Tongue (tissue), 1 donor: ENCODE measurements at regions not wholly inside any gene's neighbourhood (a gene's known extent, or its start where the extent isn't known, plus 50 kb on each side); places are given as distances from the start of the nearest gene placed in this dataset.
"Not testable (repeated sequence)": the region's sequence is repeated elsewhere in the genome, so short reads cannot be mapped to it uniquely, and the experiment has no call there.

Experiments
- DNase-seq: peaks from one replicate; pipeline ENCODE4 v3.0.0-alpha.2; 2015

DNA sequence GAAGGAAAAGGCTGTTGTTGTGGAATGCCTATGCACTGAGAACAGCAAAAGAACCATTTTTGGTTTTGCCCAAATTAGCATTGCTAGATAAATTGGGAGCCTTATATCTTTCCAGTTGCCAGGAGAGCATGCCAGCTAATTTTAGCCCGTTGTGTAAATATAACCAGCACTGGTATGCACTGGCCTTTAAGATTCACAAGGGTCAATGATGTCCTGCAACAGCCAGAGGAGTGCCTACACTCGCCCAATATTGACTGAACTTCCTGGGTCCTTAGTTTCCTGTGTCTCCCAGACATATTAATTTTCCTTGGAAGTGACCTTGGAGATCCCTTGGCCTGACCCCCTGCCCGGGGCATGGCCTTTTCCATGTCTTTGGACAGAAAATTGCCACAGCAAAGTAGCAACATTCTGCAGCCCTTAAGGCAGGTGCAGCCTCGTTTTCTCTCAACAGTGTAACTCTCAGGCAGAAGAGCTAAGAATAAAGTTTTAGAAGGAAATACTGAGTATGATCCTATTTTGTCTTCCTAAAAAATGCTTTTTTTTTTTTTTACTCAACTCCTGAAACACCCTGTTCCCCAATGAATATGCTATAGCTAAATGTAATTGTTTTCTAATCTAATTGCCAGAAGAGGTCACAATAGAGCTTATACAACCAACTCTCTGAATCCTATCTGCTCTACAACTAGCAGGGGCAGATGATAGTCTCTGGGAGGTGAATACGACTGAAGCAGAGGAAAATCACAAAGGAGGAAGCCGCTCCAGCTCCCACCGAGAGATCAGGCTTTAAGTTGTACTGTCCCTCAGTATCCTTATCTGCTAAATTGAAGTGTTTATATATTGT is 131.9 kb upstream of the PCGF5 start:
- peak; percentile 35 for DNase-seq

DNA sequence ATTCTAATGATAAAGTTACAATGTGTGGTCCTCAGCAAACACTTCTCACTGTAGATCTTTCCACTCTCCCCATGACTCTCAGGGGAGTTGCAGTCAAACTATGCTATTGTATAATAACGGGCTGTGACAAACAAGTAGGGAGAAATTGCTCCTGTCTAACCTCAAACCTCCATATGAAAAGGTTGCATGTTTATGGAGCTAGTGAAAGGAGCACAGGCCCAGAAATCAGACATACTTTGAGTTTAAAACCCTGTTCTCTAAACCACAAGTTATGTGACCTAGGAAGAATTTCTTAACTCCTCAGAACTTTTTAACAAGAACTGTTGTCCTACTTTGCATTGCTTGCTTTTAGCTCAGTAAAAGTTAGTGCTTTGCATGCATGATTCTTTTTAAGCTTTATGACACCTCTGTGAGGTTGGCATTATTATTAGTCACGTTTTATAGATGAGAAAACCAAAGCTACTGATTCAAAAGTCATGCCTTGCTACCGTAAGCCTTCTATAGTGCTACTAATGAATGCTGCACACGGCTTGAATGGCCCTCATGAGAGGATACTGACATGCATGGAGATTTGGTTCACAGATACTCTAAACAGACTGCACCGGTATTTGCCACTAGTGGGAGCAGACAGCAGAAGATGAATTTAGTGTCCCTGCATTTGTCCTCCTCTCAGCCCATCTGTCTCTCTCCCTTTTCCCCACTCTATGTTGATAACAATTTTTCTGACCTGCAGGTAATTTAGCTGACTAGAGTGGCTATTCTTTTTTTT is 129.5 kb upstream of the PCGF5 start:
- DNase-seq, result peak; percentile 24

DNA sequence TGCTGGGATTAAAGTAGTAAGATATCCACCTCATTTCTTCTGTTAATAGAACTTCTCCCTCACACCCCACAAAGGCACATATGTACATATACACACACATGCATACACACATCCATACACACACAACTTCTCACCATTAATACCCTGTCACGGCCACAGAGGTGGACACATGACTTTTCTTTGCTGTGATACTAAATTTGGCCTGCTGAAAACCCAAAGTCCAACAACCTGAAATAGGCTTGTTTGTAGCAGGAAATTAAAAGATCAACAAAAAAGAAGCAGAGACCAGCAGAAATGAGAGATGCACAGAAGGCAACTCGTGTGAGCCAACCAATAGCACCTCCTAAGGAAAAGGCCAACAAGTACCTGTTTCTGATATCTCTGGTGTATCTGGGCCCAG is 128.7 kb upstream of the PCGF5 start:
- no peak for DNase-seq

DNA sequence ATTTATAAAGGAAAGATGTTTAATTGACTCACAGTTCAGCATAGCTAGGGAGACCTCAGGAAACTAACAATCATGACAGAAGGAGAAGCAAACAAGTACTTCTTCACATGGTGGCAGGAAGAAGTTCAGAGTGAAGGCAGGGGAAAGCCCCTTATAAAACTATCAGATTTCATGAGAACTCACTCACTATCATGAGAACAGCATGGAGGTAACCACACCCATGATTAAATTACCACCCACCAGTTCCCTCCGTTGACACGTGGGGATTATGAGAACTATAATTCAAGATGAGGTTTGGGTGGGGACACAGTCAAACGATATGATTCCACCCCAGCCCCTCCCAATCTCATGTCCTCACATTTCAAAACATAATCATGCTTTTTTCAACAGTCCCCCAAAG is 124.2 kb upstream of the PCGF5 start:
- DNase-seq, result no peak

DNA sequence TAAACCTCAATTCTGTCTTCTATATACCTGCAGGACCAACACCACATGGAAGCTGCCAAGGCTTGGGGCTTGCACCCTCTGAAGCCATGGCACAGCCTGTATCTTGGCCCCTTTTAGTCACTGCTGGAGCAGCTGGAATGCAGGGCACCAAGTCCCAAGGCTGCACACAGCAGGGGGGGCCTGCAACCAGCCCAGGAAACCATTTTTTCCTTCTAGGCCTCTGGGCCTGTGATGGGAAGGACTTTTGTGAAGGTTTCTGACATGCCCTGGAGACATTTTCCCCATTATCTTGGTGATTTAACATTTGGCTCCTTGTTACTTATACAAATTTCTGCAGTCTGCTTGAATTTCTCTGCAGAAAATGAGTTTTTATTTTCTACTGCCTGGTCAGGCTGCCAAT is 123.2 kb upstream of the PCGF5 start:
- no peak for DNase-seq

DNA sequence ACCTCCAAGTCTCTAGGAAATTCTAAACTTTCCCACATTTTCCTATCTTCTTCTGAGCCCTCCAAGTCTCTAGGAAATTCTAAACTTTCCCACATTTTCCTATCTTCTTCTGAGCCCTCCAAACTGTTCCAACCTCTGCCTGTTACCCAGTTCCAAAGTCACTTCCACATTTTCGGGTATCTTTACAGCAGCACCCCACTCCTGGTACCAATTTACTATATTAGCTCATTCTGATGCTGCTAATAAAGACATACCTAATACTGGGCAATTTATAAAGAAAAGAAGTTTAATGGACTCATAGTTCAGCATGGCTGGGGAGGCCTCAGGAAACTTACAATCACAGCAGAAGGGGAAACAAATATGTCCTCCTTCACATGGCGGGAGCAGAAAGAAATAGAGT is 122.4 kb upstream of the PCGF5 start:
- DNase-seq, result not testable (repeated sequence)

DNA sequence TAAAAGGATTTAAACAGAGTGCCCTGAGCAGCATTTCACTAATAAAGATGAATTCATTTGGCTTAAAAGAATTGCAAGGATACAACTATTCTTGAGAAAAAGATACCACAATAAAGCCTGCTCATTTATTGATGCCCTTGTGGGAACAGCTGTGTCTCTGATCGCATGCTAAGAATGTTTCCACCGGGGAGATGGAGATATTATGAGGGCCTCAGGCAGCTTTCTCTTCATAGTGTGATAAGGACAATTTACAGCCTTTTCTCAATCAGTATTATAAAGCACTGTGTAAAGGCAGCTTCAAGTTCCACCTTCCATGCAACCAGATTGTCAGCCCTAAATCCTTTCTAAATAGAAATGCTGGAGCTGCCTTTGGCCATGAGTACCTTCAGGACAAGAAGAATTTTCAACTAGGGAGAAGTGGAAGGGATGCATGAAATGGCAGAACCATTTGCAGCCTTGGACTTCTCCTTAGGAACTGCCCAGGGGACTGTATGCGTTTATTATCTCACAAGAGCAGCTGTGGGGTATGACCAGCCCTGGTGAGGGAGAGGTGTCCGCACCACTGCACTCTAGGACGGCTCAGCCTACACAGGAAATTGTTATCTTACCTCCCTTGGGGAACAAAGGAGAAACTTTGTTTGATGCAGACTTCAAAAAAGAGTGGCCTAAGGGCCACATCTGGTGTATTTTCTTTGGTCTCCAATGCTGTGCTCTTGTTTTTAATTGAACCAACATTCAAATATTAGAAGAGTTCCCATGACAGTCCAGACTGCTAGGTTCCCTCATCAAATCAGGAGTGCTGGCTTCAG is 116.9 kb upstream of the PCGF5 start:
- peak; percentile 17 for DNase-seq

DNA sequence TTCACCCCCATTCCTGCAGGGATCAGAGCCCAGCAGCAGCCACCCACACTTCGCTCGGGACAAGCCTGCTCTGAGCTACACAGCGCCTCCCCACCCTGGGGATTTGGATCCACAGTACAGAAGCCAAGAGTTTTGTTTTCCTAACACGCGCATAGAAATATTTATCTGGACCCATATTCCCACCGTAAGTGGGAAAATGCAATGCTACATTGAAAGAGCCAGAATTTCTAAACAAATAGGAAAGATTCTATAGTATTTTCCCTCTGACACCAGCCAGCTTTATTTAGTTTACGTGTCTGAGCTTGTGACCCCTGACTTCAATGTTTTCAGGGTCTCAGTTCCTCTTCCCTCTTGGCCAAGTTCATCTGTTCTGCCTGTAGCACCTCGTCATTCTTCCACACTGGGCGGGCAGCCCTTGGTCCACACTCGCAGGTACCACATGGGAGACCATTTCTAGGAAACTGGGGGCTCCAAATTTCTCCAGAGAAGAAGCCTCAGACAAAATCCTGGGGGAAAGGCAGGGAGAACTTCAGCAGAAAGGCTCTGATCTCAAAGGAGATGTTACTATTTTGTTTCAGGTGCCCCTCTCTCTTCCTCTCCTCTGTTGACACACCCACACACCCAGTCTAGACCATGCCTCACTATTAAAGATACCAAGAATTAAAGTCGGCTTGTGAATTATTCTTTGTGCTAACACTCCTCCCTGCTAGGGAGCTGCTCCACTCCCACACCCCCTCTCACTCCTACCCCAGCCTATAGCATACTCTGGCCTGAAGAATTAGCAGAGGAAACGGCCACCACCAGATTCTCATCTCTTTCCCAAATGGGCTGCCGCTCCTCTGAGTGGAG is 116.0 kb upstream of the PCGF5 start:
- peak; percentile 23 for DNase-seq

DNA sequence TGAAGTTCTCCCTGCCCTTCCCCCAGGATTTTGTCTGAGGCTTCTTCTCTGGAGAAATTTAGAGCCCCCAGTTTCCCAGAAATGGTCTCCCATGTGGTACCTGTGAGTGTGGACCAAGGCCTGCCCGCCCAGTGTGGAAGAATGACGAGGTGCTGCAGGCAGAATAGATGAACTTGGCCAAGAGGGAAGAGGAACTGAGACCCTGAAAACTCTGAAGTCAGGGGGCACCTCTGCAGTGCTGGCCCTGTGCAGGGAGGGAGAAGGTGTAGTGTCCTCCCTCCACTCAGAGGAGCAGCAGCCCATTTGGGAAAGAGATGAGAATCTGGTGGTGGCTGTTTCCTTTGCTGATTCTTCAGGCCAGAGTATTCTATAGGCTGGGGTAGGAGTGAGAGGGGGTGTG is 115.2 kb upstream of the PCGF5 start:
- DNase-seq, result no peak

DNA sequence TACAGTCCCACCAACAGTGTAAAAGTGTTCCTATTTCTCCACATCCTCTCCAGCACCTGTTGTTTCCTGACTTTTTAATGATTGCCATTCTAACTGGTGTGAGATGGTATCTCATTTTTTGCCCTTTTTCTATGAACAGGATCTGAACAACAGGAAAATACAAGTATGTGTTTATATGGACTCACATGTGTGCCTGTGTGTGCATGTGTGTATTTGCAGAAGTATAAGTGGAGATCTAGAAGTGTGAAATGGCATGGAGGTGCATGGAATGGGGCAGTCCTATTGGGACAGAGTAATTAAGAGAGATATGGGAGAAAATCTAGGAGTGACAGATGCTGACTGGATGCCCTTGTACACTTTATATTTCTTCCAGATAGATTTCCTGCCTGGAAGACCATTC is 111.6 kb upstream of the PCGF5 start:
- no peak for DNase-seq

DNA sequence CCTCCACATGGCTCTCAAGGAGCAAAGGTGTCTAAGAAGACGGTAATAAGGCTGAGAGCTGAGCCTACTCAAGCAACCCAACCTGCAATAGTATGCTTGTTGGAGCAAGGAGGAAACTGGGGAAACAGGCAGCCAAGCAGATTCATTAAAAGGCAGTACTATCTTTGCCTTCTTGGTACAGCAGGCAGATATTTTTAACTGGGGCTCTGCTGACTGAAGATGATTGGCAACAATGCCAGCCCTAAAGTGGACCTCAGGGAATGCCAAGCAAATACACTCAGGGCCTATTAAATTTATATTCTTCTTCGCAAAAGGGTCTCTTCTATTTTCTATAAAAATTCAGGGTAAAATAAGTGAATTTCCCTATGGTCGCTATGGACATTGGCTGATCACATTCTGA is 109.4 kb upstream of the PCGF5 start:
- no peak for DNase-seq

DNA sequence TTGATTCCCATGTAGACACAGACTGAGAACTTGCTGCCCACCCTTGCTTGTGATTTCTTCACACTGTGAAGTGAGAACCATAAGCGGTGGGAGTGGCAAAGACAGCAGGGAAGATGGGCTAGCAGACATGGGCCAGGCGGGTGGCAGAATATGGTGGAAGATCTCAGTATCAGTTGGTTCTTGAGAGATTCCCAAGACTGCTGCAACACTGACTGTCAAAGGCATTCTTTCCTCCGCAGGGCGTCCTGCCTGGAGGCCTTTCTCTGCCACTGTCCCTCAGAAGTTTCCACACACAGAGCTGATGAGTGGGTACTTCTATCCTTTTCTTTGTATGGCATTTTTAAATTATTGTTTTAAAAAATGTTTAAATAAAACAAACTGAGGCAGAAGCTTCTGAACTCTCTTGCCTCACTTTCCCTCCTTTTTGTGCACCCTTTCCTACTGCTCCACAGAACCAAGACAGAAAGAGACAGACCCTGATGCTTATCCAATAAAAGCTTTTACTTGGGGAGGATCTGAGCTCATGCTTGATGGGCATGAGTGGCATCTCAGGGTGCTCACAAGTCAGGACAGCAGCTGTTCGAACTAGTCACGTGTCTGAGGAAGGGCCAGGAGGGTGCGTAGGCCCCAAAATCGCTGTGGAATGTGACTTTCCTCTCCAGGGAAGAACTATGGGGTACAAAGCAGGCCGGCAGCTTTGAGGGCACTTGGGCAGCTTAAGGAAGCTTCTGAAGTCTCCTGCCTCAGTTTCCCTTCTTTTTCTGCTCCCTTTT is 104.7 kb upstream of the PCGF5 start:
- peak; percentile 8 for DNase-seq

DNA sequence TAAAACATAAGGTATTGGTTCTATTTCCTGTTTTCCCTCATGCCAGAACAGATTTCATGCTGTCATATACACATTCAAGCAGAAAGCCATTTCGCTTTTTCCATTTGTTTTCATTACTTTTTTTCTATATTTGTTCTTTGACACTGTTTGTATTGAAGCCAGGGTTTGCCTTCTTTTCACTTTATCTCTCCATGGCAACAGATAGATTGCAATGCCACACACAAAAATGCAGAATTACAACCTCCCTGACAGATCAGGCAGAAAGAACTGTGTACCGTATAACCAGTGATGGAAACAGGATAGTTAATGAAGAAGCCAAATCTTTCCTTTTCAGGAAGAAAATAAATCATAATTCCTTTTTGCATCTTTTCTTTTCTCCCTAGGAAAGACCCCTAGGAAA is 103.0 kb upstream of the PCGF5 start:
- peak; percentile 27 for DNase-seq

DNA sequence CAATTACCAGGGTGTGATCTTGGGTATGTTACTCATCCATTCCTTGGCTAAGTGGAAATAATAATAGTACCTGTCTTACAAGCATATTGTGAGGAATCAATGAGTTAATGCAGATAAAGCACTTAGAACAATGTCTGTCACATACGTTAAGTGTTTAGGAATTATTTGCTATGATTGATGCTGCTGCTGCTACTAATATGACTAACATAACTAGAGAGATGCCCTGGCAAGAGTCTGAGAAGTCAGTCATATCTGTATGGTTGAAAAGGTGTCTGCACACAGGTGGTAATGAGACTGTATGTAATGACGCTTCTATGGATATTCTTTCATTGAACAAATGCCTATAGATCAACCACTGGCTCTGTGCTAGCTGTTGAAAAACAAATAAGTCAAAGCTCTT is 100.1 kb upstream of the PCGF5 start:
- no peak for DNase-seq

DNA sequence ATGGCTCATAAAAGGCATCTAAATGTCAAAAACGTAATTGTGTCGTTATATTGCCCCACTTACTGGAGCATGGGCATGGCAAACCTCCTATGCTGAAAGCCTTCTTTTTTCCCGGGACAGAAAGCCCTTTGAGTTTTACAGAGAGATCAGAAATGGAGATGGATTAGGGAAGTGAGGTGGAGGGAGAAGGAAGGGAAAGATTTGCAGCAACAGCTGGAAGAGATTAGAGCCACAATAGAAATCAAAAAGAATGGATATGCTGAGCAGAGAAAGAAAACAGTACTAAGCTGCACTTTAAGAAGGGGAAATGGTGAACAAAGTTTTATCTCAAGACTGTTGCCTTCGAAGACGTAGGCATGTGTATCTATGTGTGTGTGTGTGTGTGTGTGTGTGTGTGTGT is 97.2 kb upstream of the PCGF5 start:
- peak; percentile 30 for DNase-seq

DNA sequence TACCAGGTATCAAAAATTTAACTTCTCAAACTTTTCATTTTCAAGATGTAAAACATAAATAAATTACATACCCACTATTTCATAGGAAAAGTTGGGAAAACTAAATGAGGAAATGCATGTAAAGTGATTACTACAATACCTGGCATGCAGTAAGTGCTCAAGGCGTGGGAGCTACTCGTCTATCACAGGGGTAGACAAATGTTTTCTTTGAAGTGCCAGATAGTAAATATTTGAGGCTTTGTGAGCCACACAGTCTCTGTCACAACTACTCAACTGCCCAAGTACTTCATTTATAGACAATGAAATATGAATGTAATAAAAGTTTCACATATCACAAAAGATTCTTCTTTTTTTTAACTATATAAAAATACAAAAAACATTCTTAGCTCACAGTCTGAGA is 96.4 kb upstream of the PCGF5 start:
- DNase-seq, result no peak

DNA sequence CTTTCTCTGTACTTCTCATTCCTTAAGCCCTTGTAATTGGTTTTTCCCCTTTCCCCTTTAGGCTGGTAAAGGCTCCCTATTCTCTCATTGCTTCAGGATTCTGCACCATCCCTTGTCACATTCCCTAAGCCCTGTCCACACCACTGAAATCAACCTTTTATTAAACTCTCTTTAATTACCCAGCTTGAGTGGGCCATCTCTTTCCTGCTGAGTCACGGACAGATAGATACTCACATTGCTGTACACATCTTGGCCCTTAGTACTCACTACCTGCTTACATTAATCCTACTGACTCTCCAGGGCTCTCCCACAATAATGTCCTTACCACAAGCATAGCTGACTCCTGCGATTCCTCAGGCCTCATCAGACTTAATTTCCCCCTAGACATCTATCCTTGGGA is 94.0 kb upstream of the PCGF5 start:
- DNase-seq, result no peak

DNA sequence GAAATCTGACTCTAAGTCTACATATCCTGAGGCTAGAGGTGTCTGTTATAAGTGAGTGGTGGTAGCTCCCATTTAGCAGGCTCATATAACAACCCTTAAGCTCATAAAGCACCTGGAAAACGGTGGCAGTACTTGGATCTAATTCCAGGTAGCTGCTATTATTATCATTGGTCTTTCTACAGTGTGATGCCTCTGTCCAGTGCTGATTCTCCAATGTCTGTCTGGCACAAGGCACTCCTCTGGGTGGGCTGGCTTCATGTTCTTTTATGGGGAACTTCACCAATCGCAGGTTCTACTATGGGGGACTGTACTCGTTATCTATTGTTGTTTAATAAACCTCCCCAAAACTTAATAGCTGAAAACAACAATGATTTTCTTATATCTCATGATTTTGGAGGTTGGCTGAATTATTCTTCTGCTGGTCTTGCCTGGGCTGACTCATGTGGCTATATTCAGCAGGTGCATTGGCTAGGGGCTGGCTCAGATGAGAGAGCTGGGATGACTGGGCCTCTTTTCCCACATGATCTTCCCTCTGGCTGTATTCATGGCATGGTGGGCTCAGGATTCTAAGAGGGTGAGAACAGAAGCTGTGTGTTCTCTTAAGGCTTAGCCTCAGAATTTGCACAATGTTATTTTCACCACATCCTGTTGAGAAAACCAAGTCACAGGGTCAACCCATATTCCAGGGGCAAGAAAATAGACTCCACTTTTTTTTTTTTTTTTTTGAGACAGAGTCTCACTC is 93.0 kb upstream of the PCGF5 start:
- DNase-seq, result peak; percentile 11

DNA sequence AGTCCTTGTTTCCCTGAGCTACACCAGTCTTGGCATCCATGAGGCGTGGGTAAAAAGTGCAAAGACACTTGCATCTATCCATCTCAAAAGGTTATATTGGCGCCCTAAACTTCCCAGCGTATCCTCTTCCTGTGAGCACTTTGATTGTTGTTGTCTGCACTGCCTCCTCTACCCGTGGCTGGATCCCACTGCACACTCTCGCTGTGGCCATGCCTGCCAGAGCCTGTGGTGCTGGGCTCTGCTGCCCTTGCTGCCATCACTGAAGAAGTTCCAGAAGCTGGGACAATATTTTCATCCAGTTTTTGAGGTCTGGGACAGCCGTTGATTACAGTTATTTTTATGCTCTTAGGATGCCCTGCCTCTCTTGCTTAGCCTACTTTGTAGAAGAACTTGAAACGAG is 85.3 kb upstream of the PCGF5 start:
- no peak for DNase-seq

DNA sequence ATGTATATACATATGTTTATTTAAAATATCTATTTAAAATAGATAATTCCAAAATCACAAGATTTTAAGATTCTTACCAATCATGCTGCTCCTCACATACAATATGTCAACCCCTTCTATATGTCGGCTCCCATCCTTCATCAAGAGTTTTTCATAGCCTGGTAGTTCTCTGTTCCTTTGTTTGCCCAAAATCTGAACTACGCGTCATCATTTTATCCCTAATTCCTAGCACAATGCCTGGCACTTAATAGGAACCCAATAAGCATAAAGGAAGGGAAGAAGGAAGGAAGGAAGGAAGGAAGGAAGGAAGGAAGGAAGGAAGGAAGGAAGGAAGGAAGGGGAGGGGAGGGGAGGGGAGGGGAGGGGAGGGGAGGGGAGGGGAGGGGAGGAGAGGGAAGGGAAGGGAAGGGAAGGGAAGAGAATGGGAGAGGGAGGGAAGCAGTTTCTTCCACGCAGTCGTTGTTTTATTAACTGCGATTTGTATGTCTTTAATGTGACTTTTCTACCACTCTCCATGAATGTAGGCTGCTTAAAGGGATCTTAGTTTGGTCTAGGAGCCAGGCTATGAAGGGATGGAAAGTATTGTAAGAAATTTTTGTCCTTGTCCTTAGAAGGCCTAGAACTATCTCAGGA is 83.3 kb upstream of the PCGF5 start:
- DNase-seq, result no peak
